Thyroid gland (tissue), 4 donors: ENCODE measurements at regions not wholly inside any gene's neighbourhood (a gene's known extent, or its start where the extent isn't known, plus 50 kb on each side); places are given as distances from the start of the nearest gene placed in this dataset.

Experiments
- POLR2A ChIP-seq, 2 donors: fragments of 450-650 bp; IDR thresholded peaks; one replicate each; pipeline ENCODE4 v1.6.1; 2017; ENCODE audit warnings: antibody characterized with exemption in 2 of 2, mild to moderate bottlenecking in 2 of 2, moderate library complexity in 1 of 2
- TF ChIP-seq, protein P1 (sequence below), 6 experiments: fragments of 200-600 bp in 3 of 6; fragments of 450-650 bp in 3 of 6; sonication (generic) in 3 of 6; IDR thresholded peaks; one replicate each; pipeline ENCODE4 v1.5.1; 2016 to 2019; ENCODE audit warnings: antibody characterized with exemption in 6 of 6, mild to moderate bottlenecking in 2 of 6, inconsistent platforms in 1 of 6, moderate library complexity in 1 of 6

DNA sequence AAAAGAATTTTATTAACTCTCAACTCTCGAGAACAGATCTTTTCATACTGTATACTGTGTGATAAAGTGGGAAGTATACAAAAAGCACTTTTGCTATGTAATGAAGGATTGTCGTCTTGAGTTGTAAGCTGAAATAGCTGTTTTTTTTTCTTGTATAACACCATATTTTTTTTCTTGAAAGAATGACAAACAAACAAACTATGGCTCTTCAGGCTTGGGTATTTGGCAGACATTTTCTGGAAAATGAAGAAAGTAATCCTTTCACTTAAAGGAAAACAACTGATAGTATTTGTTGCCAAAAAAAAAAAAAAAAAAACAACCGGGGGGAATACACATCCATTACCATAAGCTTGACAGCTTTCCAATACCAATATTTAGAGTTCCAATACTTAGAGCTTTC, 230.4 kb downstream of the ICOS start:
- TF ChIP-seq, protein P1, sequence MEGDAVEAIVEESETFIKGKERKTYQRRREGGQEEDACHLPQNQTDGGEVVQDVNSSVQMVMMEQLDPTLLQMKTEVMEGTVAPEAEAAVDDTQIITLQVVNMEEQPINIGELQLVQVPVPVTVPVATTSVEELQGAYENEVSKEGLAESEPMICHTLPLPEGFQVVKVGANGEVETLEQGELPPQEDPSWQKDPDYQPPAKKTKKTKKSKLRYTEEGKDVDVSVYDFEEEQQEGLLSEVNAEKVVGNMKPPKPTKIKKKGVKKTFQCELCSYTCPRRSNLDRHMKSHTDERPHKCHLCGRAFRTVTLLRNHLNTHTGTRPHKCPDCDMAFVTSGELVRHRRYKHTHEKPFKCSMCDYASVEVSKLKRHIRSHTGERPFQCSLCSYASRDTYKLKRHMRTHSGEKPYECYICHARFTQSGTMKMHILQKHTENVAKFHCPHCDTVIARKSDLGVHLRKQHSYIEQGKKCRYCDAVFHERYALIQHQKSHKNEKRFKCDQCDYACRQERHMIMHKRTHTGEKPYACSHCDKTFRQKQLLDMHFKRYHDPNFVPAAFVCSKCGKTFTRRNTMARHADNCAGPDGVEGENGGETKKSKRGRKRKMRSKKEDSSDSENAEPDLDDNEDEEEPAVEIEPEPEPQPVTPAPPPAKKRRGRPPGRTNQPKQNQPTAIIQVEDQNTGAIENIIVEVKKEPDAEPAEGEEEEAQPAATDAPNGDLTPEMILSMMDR (IDR thresholded peaks at IDR 0.05), result no peak
- no peak for TF ChIP-seq POLR2A (IDR thresholded peaks at IDR 0.05)
